ENCODE measurements at regions not wholly inside any gene's neighbourhood (a gene's known extent, or its start where the extent isn't known, plus 50 kb on each side); places are given as distances from the start of the nearest gene placed in this dataset.
"Not testable (repeated sequence)": the region's sequence is repeated elsewhere in the genome, so short reads cannot be mapped to it uniquely, and the experiment has no call there.

- 74 to 83% (median 80%) methylated on average over 7 of the region's 7 CpGs for WGBS, 3 donors
- intact Hi-C loops (cut with DNase I), result no loop called here
- Histone ChIP-seq H3K4me1 (ENCODE audit: insufficient read depth) (no peaks in the 10 kb centered on the region), H3K27me3 (no peaks in the 10 kb centered on the region), H3K27ac (no peak overlapping the region), H3K4me3 (no peak overlapping the region), H3K9me3 (no peaks in the 10 kb centered on the region), H3K36me3 (no peaks in the 10 kb centered on the region)
- DNase-seq, result no peak
- TF ChIP-seq EP300 (IDR thresholded peaks at IDR 0.05) (no peak), POLR2A (IDR thresholded peaks at IDR 0.05) (no peak), CTCF (IDR thresholded peaks at IDR 0.05) (no peak)
Observed at GRCh38 chr5:30469691-30470090, 723.8 kb upstream of the CDH6 start.

DNA sequence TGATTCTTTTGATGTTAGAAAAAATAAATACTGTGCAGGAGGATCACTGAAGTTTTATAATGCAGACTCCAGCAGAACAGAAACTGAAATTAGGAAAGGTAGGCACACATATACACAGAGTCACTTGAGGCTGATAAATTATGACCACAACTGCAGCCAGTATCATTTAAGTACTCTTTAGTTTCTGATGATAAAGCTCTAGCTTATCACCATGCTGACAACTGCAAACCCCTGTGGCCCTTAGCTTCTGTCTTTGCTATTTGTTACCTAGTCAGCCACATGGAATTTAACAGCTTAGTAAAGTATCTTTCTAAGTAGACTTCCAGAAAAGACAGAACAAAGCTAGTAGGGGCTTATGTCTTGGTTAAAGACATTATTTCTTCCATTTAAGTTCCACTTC lies 734.8 kb upstream of the CDH6 start:
- H3K36me3 ChIP-seq, result no peaks in the 10 kb centered on the region
- no peak overlapping the region for H3K27ac ChIP-seq
- intact Hi-C loops (cut with DNase I), result no loop called here
- H3K9me3 ChIP-seq, result no peaks in the 10 kb centered on the region
- no peak for DNase-seq
- no peaks in the 10 kb centered on the region for H3K27me3 ChIP-seq
- no peaks in the 10 kb centered on the region for H3K4me1 ChIP-seq (ENCODE audit: insufficient read depth)
- no peak overlapping the region for H3K4me3 ChIP-seq
- TF ChIP-seq POLR2A (IDR thresholded peaks at IDR 0.05), result no peak
- TF ChIP-seq CTCF (IDR thresholded peaks at IDR 0.05), result no peak
- TF ChIP-seq EP300 (IDR thresholded peaks at IDR 0.05), result no peak

DNA sequence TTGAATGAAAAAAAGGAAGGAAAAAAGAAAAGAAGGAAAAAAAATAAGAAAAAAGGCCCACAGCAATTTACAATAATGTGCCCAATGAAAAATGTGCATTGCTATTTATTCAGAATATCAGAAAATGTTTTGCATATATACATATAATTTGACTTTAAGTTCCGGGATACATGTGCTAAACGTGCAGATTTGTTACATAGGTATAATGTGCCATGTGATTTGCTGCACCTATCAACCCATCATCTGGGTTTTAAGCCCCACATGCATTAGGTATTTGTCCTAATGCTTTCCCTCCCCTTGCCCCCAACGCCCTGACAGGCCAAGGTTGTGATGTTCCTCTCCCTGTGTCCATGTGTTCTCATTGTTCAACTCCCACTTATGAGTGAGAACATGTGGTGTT lies 738.0 kb upstream of the CDH6 start:
- H3K27me3 ChIP-seq; H3K27ac ChIP-seq; intact Hi-C loops (cut with DNase I); DNase-seq; H3K4me3 ChIP-seq; H3K9me3 ChIP-seq; H3K36me3 ChIP-seq; H3K4me1 ChIP-seq (ENCODE audit: insufficient read depth): not testable (repeated sequence)
- 73 to 86% (median 75%) methylated on average over 3 of the region's 3 CpGs for WGBS, 3 donors

GRCh38 chr5:30453168-30453567 lies 740.3 kb upstream of the CDH6 start:
- no peaks in the 10 kb centered on the region for H3K27me3 ChIP-seq
- 72 to 80% (median 75%) methylated on average over 1 of the region's 1 CpG for WGBS, 3 donors
- no peaks in the 10 kb centered on the region for H3K36me3 ChIP-seq
- no peak for DNase-seq
- TF ChIP-seq POLR2A (IDR thresholded peaks at IDR 0.05), result no peak
- TF ChIP-seq EP300 (IDR thresholded peaks at IDR 0.05), result no peak
- no peak for TF ChIP-seq CTCF (IDR thresholded peaks at IDR 0.05)
- H3K27ac ChIP-seq, result no peak overlapping the region
- no peak overlapping the region for H3K4me3 ChIP-seq
- H3K9me3 ChIP-seq, result no peaks in the 10 kb centered on the region
- intact Hi-C loops (cut with DNase I), result no loop called here
- no peaks in the 10 kb centered on the region for H3K4me1 ChIP-seq (ENCODE audit: insufficient read depth)

GRCh38 chr5:30450153-30450552 lies 743.3 kb upstream of the CDH6 start:
- Histone ChIP-seq H3K36me3 (no peaks in the 10 kb centered on the region), H3K9me3 (no peaks in the 10 kb centered on the region), H3K4me3 (no peak overlapping the region), H3K27ac (no peak overlapping the region), H3K27me3 (no peaks in the 10 kb centered on the region), H3K4me1 (ENCODE audit: insufficient read depth) (no peaks in the 10 kb centered on the region)
- TF ChIP-seq POLR2A (IDR thresholded peaks at IDR 0.05) (no peak), CTCF (IDR thresholded peaks at IDR 0.05) (no peak), EP300 (IDR thresholded peaks at IDR 0.05) (no peak)
- 43 to 60% (median 53%) methylated on average over 1 of the region's 1 CpG for WGBS, 3 donors
- intact Hi-C loops (cut with DNase I), result no loop called here
- DNase-seq, result no peak

Data from ovary (tissue), 7 donors.